HCT116 (cell line): ENCODE measurements at regions not wholly inside any gene's neighbourhood (a gene's known extent, or its start where the extent isn't known, plus 50 kb on each side); places are given as distances from the start of the nearest gene placed in this dataset.

Experiments used
- ATAC-seq: fragments of 200-7000 bp; cut with Tn5 transposase; 2 replicates; pipeline ENCODE4 v1.9.1; 2020; ENCODE audit warnings: mild to moderate bottlenecking, moderate library complexity
- BruUV-seq: library from RNA; stranded (reverse); fragments of 400-500 nt; replicated peaks from 2 replicates; lab custom pipeline; 2021; lab: Mats Ljungman, UMichigan
- CTCF ChIA-PET: fragments of 300-600 bp; sonication (Branson Sonifier 250); formaldehyde crosslinking; loops from one replicate; lab custom pipeline; 2021; ENCODE audit warnings: antibody characterized with exemption; lab: Charles Lee
- POLR2A ChIA-PET: fragments of 300-600, 350-600 bp; sonication (Branson Sonifier 250); formaldehyde crosslinking; loops from one replicate; lab custom pipeline; 2021; ENCODE audit warnings: antibody characterized with exemption; lab: Charles Lee
- RAD21 ChIA-PET, 2 experiments: fragments of 300-600 bp; sonication (Branson Sonifier 250); formaldehyde crosslinking; loops; one replicate each; lab custom pipeline; 2023; ENCODE audit warnings: low total read pairs in 2 of 2; ENCODE audit not compliant: uncharacterized antibody in 2 of 2, unreplicated experiment in 2 of 2, low non-redundant PET in 1 of 2; lab: Charles Lee
- DNase-seq: peaks from one replicate; pipeline ENCODE4 v3.0.0-alpha.2; 2010; ENCODE audit warnings: low read depth, low spot score
- H2AFZ ChIP-seq: fragments of 200-600 bp; shearing (Covaris generic), sonication (generic); 2 replicates; pipeline ENCODE4 v1.6.1; 2017; ENCODE audit warnings: low read depth, mixed run types, mixed read lengths, antibody characterized with exemption, low read length; ENCODE audit not compliant: poor library complexity, severe bottlenecking
- H3K27ac ChIP-seq: 2 replicates; pipeline ENCODE4 v1.5.1; 2012; ENCODE audit warnings: low read depth, low read length
- H3K27me3 ChIP-seq: fragments of 200-600 bp; sonication (generic); 2 replicates; pipeline ENCODE4 v1.6.1; 2016; ENCODE audit warnings: mixed run types, low read length, mixed read lengths; ENCODE audit not compliant: insufficient read depth
- H3K36me3 ChIP-seq, 2 experiments: fragments of 200-500 bp in 1 of 2; fragments of 200-600 bp in 1 of 2; sonication (Bioruptor generic) in 1 of 2; sonication (generic) in 1 of 2; 2 replicates each; pipeline versions ENCODE4 v1.5.1 to v1.6.1; 2014 to 2016; ENCODE audit warnings: low read length in 2 of 2, inconsistent platforms in 1 of 2, mixed read lengths in 1 of 2, mixed run types in 1 of 2; ENCODE audit not compliant: insufficient read depth in 2 of 2, control insufficient read depth in 1 of 2
- H3K4me1 ChIP-seq, 2 experiments: fragments of 200-600 bp in 1 of 2; sonication (generic) in 1 of 2; 2 replicates each; pipeline versions ENCODE4 v1.5.1 to v1.6.1; 2012 to 2017; ENCODE audit warnings: low read length in 2 of 2, inconsistent platforms in 1 of 2, mild to moderate bottlenecking in 1 of 2, mixed read lengths in 1 of 2, mixed run types in 1 of 2, moderate library complexity in 1 of 2; ENCODE audit not compliant: insufficient read depth in 2 of 2, control insufficient read depth in 1 of 2
- H3K4me2 ChIP-seq: fragments of 200-600 bp; sonication (generic); 2 replicates; pipeline ENCODE4 v1.6.1; 2017; ENCODE audit warnings: mixed run types, low read length, mixed read lengths
- H3K4me3 ChIP-seq, 2 experiments: fragments of 200-600 bp in 1 of 2; sonication (generic) in 1 of 2; replicated peaks in 1 of 2; 2 replicates each; pipeline ENCODE4 v1.5.1; 2011 to 2016; ENCODE audit warnings: low read length in 2 of 2, control low read depth in 1 of 2, low read depth in 1 of 2, mild to moderate bottlenecking in 1 of 2, mixed read lengths in 1 of 2, mixed run types in 1 of 2
- H3K79me2 ChIP-seq: fragments of 200-600 bp; sonication (generic); 2 replicates; pipeline ENCODE4 v1.6.1; 2017; ENCODE audit warnings: mild to moderate bottlenecking, mixed run types, low read length, moderate library complexity, mixed read lengths; ENCODE audit not compliant: insufficient read depth
- H3K9ac ChIP-seq: fragments of 200-600 bp; sonication (generic); 2 replicates; pipeline ENCODE4 v1.6.1; 2016; ENCODE audit warnings: low read length, mixed read lengths
- H3K9me2 ChIP-seq: fragments of 200-600 bp; sonication (generic), shearing (Covaris generic); 2 replicates; pipeline ENCODE4 v1.6.1; 2017; ENCODE audit warnings: mixed run types, mild to moderate bottlenecking, moderate library complexity; ENCODE audit not compliant: insufficient read depth
- H3K9me3 ChIP-seq, 2 experiments: fragments of 200-500 bp in 1 of 2; fragments of 200-600 bp in 1 of 2; sonication (Bioruptor generic) in 1 of 2; sonication (generic) in 1 of 2; 2 replicates each; pipeline ENCODE4 v1.6.1; 2014 to 2017; ENCODE audit warnings: low read length in 2 of 2, mixed read lengths in 2 of 2, inconsistent platforms in 1 of 2, low read depth in 1 of 2, mild to moderate bottlenecking in 1 of 2, mixed run types in 1 of 2, moderate library complexity in 1 of 2; ENCODE audit not compliant: control insufficient read depth in 1 of 2, insufficient read depth in 1 of 2
- H4K20me1 ChIP-seq: fragments of 200-600 bp; sonication (generic), shearing (Covaris generic); 2 replicates; pipeline ENCODE4 v1.6.1; 2017; ENCODE audit warnings: mixed run types, mild to moderate bottlenecking, moderate library complexity; ENCODE audit not compliant: insufficient read depth
- CBX3 ChIP-seq: IDR thresholded peaks from 2 replicates; pipeline ENCODE4 v1.6.1; 2012; ENCODE audit warnings: low read depth
- ELF1 ChIP-seq: IDR thresholded peaks from 2 replicates; pipeline ENCODE4 v1.6.1; 2012; ENCODE audit warnings: low read depth, borderline replicate concordance
- EZH2 ChIP-seq: fragments of 200-600 bp; sonication (generic); IDR thresholded peaks from 2 replicates; pipeline ENCODE4 v1.6.1; 2017; ENCODE audit warnings: antibody characterized with exemption, mixed run types
- FOSL1 ChIP-seq: IDR thresholded peaks from 2 replicates; pipeline ENCODE4 v1.6.1; 2012; ENCODE audit warnings: low read depth
- JUND ChIP-seq: IDR thresholded peaks from 2 replicates; pipeline ENCODE4 v1.6.1; 2012
- RAD21 ChIP-seq: IDR thresholded peaks from 2 replicates; pipeline ENCODE4 v1.6.1; 2012; ENCODE audit warnings: low read depth, mild to moderate bottlenecking
- SIN3A ChIP-seq: IDR thresholded peaks from 2 replicates; pipeline ENCODE4 v1.6.1; 2012; ENCODE audit warnings: low read depth
- SP1 ChIP-seq: IDR thresholded peaks from 2 replicates; pipeline ENCODE4 v1.6.1; 2012; ENCODE audit warnings: low read depth
- TCF7L2 ChIP-seq: IDR thresholded peaks from 2 replicates; pipeline ENCODE4 v1.7.0; 2011; ENCODE audit warnings: borderline replicate concordance, inconsistent platforms; ENCODE audit not compliant: insufficient read depth, insufficient read length; ENCODE audit errors: extremely low read depth
- ZBTB33 ChIP-seq: IDR thresholded peaks from 2 replicates; pipeline ENCODE4 v1.6.1; 2011; ENCODE audit warnings: mild to moderate bottlenecking, low read length, moderate library complexity; ENCODE audit not compliant: insufficient replicate concordance; ENCODE audit errors: extremely low read depth
- ZFX ChIP-seq: fragments of 450-650 bp; IDR thresholded peaks from 2 replicates; pipeline ENCODE4 v1.6.1; 2017
- ZNF274 ChIP-seq: fragments of 200-500 bp; sonication (Bioruptor generic); IDR thresholded peaks from 2 replicates; pipeline ENCODE4 v1.6.1; 2014; ENCODE audit warnings: mild to moderate bottlenecking, low read depth, low read length, inconsistent platforms
- intact Hi-C: fragments of 100-400 bp; cut with micrococcal nuclease; formaldehyde crosslinking; loops from 2 replicates; pipeline ENCODE4 v1.10.0; 2022
- TF ChIP-seq, protein P1 (sequence below), 3 experiments: fragments of 200-600 bp in 1 of 3; sonication (generic) in 1 of 3; IDR thresholded peaks in 2 of 3; conservative IDR thresholded peaks in 1 of 3; 2 replicates each; pipeline ENCODE4 v1.5.1; 2012 to 2017; ENCODE audit warnings: low read depth in 2 of 3, low read length in 2 of 3, antibody characterized with exemption in 1 of 3, borderline replicate concordance in 1 of 3, control low read depth in 1 of 3, mild to moderate bottlenecking in 1 of 3, mixed read lengths in 1 of 3, mixed run types in 1 of 3, moderate library complexity in 1 of 3; ENCODE audit not compliant: insufficient read depth in 1 of 3
- TF ChIP-seq, protein P2 (sequence below): IDR thresholded peaks from 2 replicates; pipeline ENCODE4 v1.6.1; 2012; ENCODE audit warnings: low read depth
- TF ChIP-seq, protein P3 (sequence below): IDR thresholded peaks from 2 replicates; pipeline ENCODE4 v1.6.1; 2012
- TF ChIP-seq, protein P4 (sequence below): IDR thresholded peaks from 2 replicates; pipeline ENCODE4 v1.6.1; 2012

DNA sequence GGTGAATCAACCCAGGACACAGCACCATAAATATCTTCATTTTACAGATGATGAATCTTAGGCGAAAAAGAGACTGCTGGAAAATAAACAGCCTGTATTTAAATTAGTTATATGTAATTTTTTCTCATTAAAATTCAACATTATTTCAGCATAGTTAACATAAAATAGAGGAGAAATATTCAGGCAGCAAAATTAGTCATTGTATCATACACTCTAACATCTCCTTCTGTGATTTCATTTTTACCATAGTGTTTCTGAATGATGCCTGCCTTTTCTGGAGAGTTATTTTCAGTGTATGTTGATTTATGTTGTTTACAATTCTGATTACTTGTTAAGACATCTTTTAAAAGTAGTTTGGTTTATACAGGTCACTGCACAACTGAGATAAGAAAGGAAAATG lies 82.3 kb upstream of the KCNIP4 start (continued):
- TF ChIP-seq, protein P1, sequence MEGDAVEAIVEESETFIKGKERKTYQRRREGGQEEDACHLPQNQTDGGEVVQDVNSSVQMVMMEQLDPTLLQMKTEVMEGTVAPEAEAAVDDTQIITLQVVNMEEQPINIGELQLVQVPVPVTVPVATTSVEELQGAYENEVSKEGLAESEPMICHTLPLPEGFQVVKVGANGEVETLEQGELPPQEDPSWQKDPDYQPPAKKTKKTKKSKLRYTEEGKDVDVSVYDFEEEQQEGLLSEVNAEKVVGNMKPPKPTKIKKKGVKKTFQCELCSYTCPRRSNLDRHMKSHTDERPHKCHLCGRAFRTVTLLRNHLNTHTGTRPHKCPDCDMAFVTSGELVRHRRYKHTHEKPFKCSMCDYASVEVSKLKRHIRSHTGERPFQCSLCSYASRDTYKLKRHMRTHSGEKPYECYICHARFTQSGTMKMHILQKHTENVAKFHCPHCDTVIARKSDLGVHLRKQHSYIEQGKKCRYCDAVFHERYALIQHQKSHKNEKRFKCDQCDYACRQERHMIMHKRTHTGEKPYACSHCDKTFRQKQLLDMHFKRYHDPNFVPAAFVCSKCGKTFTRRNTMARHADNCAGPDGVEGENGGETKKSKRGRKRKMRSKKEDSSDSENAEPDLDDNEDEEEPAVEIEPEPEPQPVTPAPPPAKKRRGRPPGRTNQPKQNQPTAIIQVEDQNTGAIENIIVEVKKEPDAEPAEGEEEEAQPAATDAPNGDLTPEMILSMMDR (IDR thresholded peaks at IDR 0.05 in 2 of 3, conservative IDR thresholded peaks at IDR 0.05 in 1 of 3; ENCODE audit: borderline replicate concordance in 1 of 3, insufficient read depth in 1 of 3, low read depth in 2 of 3, low read length in 2 of 3): no peak
- TF ChIP-seq JUND (no peak), SP1 (no peak), ZBTB33 (no peak), CBX3 (no peak)

DNA sequence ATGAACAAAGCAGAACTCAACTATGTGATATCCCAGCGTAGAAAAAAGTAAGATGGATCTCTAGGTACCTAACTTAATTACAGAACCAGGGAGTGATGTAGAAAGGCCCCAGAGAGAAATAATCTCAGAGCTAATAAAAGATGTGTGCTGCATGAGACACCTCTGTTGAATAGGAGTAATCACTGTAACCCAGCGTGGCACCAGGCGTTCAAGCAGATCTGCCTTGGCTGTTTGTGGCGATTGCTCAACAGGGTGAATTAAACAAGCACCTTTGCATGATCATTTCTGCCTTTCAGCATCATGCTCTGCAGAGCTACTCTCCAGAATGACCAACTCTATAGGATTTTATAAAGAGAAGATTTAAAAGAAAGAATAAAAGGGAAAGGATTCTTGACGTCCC lies 81.7 kb upstream of the KCNIP4 start:
- no peak overlapping the region for H3K4me2 ChIP-seq
- no peaks in the 10 kb centered on the region for H3K36me3 ChIP-seq
- H4K20me1 ChIP-seq: no peaks in the 10 kb centered on the region
- intact Hi-C loops: no loop called here
- H3K9me3 ChIP-seq: peaks cover 3% of the 10 kb centered on the region in 2 experiments; a peak in 2 of 4 replicates
- no peak overlapping the region for H3K27ac ChIP-seq
- ATAC-seq (no peak), DNase-seq (no peak)
- no peak overlapping the region for H2AFZ ChIP-seq
- H3K4me3 ChIP-seq: no peak overlapping the region
- H3K4me1 ChIP-seq: no peaks in the 10 kb centered on the region
- no peak overlapping the region for H3K9ac ChIP-seq
- no TSS peak for BruUV-seq
- H3K79me2 ChIP-seq: no peaks in the 10 kb centered on the region
- ChIA-PET POLR2A (no interaction called here), CTCF (no interaction called here), RAD21 (no interaction called here)
- H3K27me3 ChIP-seq: no peaks in the 10 kb centered on the region
- no peaks in the 10 kb centered on the region for H3K9me2 ChIP-seq
- no peak for TF ChIP-seq RAD21
- TF ChIP-seq TCF7L2: no peak
- no peak for TF ChIP-seq ZNF274
- TF ChIP-seq ZBTB33: no peak
- TF ChIP-seq SIN3A: no peak
- TF ChIP-seq EZH2: no peak
- no peak for TF ChIP-seq CBX3
- no peak for TF ChIP-seq FOSL1
- TF ChIP-seq, protein P2, sequence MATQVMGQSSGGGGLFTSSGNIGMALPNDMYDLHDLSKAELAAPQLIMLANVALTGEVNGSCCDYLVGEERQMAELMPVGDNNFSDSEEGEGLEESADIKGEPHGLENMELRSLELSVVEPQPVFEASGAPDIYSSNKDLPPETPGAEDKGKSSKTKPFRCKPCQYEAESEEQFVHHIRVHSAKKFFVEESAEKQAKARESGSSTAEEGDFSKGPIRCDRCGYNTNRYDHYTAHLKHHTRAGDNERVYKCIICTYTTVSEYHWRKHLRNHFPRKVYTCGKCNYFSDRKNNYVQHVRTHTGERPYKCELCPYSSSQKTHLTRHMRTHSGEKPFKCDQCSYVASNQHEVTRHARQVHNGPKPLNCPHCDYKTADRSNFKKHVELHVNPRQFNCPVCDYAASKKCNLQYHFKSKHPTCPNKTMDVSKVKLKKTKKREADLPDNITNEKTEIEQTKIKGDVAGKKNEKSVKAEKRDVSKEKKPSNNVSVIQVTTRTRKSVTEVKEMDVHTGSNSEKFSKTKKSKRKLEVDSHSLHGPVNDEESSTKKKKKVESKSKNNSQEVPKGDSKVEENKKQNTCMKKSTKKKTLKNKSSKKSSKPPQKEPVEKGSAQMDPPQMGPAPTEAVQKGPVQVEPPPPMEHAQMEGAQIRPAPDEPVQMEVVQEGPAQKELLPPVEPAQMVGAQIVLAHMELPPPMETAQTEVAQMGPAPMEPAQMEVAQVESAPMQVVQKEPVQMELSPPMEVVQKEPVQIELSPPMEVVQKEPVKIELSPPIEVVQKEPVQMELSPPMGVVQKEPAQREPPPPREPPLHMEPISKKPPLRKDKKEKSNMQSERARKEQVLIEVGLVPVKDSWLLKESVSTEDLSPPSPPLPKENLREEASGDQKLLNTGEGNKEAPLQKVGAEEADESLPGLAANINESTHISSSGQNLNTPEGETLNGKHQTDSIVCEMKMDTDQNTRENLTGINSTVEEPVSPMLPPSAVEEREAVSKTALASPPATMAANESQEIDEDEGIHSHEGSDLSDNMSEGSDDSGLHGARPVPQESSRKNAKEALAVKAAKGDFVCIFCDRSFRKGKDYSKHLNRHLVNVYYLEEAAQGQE: no peak
- TF ChIP-seq ZFX: no peak
- no peak for TF ChIP-seq JUND
- no peak for TF ChIP-seq ELF1
- TF ChIP-seq, protein P3, sequence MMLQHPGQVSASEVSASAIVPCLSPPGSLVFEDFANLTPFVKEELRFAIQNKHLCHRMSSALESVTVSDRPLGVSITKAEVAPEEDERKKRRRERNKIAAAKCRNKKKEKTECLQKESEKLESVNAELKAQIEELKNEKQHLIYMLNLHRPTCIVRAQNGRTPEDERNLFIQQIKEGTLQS: no peak
- TF ChIP-seq, protein P4, sequence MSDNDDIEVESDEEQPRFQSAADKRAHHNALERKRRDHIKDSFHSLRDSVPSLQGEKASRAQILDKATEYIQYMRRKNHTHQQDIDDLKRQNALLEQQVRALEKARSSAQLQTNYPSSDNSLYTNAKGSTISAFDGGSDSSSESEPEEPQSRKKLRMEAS: no peak
